Right kidney (tissue), 1 donor: ENCODE measurements at regions not wholly inside any gene's neighbourhood (a gene's known extent, or its start where the extent isn't known, plus 50 kb on each side); places are given as distances from the start of the nearest gene placed in this dataset.
"Not testable (repeated sequence)": the region's sequence is repeated elsewhere in the genome, so short reads cannot be mapped to it uniquely, and the experiment has no call there.

ENCODE experiments used
- DNase-seq: peaks from one replicate; pipeline ENCODE4 v3.0.0-alpha.2; 2016

DNA sequence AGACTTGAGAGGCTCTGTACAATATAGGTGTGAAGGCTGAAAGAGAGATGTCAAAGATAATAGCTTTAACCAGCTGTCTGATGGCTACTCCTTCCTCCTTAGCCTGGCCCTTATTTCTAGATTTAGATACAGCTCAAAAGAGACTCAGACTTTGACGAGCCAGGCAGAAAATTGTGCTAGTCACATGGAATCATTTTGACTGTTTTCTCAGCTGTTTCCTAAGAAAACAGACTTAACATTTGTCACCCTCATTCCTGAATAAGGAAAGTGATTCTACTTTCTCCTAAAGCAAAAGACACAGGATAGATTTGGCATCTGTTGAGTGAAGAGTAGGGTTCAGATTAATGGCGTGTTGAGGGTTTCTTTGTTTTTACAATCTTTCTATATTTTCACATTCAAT, 340.7 kb downstream of the DHX15 start:
- no peak for DNase-seq

DNA sequence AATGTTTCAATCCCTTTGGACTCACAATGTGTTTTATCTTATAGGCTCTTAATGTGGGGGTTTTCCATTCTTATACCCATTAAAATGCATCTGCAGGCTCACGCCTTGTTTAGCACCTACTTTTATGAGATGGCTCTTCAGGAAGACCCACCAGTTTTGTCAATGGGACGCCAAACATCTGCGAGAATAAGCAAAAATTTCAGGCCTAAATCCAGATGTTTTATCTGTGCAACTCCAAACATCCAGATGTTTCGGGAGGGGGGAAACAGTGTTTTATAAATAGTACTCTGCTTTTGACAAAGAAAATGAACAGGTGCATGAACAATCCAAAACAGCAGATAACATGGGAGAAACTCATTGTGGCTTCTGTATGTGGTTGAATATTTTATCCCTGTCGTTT, 342.8 kb downstream of the DHX15 start:
- DNase-seq: no peak

DNA sequence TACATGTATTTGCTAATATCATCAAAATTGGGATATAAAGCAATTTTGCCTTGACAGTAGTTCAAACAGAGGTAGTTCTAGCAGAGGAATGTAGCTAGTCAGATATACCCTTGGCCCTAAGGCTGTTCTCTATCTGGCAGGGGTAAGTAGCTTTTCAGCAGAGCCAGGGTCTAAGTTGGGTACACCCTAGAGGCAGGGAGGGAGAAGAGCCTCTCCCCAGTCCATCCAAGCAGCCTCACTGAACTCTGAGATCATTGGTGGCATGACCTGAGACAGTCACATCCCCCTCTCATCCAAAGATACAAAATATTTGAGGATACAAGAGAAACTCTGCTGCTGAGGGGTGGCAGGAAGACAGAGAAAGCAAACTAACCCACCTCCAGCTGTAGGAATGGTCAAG, 343.7 kb downstream of the DHX15 start:
- no peak for DNase-seq

DNA sequence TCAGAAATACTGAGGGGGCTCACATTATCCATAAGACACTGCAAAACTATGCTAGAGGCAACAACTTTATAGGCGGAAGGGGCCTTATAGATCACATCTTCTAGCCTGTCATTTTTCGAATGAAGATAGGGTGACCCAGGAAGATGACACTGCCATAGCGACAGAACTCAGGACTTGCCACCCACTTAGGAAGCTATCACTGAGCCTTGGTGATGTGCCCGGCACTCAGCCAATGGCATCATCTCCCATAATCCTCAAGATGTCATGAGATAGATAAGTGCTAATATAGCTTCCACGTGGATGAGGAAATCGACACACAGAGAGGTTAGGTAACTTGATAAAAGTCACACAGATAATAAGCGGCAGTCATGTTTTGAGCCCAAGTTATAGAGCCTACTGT, 346.6 kb downstream of the DHX15 start:
- DNase-seq: no peak

DNA sequence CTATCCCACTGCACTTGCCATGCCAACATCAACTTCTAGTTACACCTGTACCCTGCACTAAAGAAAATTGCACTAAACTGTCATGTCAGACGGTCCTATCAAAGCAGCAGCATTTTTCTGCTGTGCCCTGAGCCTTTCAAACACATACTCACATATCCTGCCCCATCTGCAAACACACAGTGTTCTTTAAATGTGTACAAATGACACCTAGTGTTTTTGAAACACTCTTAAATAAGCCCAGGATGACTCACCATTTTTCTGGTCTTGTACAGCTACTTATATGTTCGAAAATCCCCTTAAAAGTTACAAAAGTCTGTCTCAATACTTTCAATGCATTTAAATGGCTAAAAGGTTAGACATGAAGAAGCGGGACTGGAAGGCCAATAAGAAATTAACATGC, 346.7 kb upstream of the PPARGC1A start:
- DNase-seq: no peak

DNA sequence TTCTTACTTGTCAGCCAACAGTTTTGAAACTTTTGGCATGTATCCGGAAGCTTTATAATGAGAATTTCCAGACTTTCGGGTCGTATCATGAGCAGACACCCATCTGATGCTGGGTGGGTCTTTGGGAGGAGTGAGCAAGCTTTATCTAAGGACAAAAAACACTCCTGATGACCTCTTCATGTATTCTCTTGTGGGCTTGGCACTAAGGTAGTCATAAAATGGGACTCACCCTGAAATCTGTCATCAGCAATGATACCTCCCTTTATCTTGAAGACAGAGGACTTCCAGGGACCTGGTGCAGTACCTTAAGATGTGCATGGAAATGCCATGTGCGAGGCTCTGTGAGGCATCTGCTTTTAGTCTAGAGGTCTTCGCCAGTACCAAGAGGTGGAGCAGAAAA, 346.3 kb upstream of the PPARGC1A start:
- DNase-seq: no peak

DNA sequence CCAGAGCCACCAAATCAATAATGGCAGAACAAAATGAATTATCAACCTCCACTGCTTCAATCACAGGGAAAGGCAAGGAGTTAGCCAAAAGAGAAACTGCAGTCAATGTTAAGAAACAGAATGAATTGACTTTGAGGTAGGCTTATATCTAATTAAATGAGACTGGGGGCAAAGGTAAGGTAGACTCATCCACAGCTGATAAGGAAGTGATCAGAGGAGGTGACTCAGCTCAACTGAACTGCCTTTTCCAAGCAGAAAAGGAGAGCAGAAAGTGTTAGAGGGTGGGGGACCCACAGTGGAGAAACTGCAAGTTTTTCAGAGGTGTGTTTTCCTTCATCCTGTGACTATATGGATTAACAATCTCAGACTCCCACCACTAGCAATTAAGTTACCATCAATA, 345.8 kb upstream of the PPARGC1A start:
- no peak for DNase-seq

DNA sequence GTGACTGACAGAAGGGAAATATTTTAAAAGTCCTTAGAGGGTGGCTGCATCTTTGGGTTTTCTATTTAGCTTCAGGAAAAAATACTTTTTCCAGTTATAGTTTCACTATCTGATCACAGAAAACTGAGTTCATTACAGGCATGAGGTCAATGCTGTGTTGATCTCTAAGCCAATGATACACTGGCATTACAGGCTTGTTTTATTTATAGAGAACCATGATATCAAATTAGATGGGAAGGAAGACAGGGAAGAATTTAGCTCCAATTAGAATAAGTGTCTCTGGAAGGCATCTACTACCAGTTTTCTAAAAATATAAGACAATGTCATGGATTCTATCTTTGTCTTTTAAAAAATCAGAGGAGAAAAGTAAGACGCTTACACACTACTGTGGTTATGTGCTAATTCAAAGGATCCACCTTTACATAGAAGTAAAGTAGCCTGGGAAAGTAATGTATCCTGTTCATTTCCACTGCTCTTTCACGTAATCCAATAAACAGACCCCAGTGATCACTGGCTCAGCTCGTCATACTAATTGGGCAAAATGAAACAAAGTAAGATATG, 344.5 kb upstream of the PPARGC1A start:
- no peak for DNase-seq

DNA sequence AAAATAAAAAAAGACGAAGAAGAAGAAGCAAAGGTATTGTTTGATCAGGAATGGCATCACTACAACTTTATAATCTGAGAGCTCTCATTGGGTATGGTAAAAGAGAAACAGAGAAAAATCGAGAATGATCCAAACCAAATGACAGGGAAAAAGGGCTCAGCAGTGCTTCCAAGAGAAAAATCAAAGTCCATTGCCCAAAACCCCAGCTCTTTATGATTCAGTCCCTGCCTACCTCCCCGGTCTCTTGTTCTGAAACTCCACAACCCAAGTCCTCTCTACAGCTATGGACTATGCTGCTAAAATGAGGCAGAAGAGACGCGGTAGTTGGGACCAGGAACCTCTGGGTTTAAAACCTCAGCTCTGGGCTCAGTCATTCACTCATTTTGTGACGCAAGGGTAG, 341.1 kb upstream of the PPARGC1A start:
- no peak for DNase-seq

DNA sequence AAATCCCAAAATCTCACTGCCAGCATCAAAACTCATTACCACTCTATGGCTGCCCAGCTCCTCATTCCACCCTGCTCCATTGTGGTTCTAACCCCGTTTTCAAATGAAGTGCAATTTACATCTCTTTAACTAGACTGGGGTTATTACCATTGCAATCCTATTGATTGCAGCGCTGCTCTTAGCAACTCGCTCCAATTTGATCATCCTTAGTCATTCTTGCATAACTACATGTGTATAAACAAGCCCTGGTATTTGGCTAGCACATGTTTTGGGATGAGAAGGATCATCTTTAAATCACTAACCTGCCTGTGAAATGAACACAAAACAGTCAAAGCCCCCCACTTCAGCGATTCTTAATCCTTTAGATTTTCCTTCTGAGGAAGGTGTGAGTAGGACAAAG, 340.1 kb upstream of the PPARGC1A start:
- DNase-seq: no peak

DNA sequence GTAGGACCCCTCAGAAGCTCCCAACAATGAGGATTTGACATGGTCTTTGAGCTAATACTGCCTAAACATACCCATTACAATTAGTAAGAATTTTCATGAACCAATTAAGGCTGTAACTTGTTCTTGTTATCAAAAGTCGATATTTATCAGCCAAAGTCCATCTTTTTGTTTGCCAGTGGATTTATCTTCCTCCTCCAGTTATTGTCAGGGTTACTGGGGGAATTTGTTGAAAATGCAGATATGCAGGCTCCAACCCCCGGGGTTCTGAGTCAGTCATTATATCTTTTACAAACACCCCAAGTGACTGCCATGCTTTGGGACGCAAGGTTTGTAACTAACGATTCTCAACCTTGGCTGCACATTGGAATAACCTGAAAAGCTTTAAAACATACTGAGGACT, 338.8 kb upstream of the PPARGC1A start:
- DNase-seq: no peak

DNA sequence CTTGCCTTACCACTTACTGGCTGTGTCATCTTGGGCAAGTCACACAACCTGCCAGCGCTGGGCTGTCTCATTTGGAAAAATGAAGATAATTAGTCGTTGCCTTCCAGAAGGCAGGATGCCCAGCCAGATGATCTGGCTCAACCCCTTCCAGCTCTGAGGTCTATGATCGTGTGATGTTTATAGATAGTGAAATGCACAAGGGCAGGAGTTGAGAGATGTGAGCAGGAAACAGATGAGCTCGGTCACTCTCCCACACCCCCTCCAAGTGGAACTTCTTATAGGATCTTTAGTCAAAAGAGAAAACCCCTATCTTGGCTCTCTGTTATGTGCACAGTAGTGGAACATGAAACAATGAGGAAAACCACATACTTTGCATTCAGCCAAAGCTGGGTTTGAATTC, 336.8 kb upstream of the PPARGC1A start:
- no peak for DNase-seq

DNA sequence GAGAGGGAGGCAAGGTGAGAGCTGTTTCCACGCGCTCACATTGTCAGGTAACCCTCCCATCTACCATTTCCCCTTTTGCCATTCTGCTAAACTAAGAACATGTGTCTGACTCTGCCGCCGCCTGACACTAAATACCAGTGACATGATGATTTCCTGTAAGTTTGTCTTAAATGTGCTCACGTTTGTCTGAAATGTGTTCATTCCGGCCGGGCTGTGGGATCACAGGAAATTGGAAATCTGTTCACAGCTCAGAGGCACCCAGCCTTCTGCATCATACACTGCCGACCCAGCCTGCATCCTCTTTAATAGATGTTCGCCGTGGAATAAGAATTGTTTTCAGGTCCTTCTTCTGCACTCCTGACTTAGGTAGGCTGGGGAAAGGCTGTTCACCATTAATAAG, 336.2 kb upstream of the PPARGC1A start:
- no peak for DNase-seq

DNA sequence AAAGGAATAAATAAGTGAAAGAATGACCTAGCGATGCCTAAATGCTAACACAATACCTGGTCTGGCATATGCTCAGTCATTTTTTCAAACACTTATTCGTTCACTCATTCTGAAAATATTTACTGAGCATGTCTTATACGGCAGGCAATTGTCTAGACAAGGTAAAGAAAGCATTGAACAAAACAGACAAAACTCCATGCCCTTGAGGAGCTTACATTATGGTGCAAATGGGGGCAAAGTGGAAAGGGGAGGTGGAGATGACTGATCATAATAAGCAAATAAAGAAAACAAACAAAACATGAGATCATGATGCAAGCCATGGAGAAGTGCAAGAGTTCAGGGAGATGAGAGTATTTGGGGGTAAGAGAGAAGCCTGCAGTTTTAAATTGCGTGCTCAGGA, 334.6 kb upstream of the PPARGC1A start:
- DNase-seq: no peak

DNA sequence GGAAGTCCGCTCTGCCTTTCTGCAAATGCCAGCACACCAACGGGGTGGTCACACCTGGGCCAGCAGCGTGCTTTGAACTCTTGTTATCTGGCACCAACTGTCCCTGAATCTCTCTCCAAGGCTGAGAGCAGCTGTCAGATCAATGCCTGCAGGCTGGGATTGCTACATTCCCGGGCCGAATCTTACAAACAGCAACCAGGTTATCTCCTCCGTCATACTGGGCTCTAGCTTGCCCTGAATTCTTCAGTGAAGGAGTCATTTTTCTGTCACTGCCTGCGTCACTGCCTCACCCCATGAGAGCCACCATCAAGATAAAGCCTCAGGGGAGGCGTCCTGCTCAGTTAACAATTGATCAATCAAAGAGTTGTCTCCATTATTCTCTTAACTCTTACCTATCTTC, 329.4 kb upstream of the PPARGC1A start:
- DNase-seq: no peak

DNA sequence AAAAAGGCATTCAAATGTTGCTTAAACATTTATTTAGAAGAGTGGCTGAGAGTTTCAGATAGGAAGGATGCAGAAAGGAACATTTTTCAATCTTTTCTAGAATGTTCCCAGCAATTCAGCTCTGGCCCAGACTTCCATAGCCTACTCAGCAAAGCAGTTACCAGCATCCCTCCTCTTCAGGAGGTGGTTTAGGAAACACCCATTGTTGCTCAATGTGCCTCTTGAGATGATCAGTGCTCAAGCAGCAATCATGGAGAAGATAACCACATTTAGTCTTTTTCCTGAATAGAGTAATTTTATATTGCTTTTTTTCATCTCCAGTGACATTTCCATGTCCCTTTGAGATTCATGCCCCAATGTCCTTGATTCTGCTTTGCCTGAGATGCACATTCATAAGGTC, 328.7 kb upstream of the PPARGC1A start:
- DNase-seq: no peak

DNA sequence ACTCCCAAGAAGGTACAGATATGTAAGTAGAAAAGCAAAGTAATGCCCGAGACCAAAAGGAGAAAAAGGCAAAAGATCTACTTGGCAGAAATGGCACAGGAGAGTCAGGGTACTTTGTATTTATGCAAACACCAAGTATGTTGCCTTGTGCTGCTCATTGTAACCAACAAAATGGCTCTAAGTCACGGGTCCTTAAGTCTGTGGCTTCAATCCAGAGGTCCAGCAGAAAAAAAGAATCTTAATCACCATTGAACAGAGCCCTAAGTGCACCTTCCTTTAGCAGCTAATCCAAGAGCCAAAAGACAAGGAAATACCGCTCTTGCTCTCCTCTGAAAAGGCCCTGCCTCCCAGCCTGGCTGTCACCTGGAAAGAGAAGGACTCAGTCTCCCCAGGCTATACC, 324.9 kb upstream of the PPARGC1A start:
- no peak for DNase-seq

DNA sequence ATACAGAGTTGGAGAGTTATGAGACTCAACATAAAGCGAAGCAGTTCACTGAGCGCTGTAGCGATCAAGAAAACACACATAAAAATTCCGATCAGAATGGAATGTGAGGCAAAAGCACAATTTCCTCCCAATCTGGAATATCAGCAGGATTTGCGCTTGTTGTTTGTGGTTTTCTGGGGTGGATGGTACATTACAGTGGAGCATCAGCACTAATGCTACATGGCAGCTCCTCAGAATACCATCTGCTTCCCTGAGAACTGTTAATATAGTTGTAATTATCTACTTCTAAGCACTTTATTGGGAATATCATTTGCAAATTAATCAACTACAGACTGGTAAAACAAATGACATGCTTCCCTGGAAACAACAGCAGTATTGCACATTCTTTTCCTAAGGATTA, 324.1 kb upstream of the PPARGC1A start:
- no peak for DNase-seq

DNA sequence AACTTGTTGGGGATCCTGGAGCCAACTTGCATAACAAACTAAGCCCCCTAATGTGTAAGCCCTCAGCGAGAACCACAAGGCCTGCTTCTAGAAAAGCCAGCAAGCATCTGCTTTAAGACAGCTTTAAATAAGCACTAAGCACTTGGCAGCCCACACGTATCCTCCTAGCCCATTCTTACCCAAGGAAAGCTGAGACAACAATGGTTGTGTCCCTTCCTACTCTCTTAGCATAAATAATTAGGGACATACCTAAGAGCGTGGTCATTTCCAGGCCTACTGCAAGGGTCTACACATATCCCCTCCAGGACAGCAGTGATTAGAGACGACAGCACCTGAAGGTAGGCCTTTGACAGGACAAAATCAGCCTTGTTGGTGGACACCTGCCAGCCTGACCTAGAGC, 322.8 kb upstream of the PPARGC1A start:
- no peak for DNase-seq

DNA sequence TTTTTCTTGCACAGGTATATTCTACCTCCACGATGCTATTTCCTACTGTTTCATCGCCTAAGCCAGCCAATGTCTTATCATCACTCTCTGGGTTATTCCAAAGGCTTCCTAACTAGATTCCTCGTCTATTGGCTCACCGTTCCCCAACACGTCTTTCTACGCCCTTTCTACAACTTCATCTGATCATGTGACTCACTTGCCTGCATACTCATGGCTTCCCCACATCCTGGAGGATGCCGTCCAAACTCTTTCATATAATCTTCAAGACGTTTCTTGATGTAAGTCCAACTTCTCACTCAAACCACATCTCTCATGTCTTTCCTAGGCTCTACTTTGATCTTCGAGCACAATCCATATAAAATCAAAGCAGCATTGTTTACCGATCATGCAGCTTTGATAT, 322.0 kb upstream of the PPARGC1A start:
- no peak for DNase-seq

DNA sequence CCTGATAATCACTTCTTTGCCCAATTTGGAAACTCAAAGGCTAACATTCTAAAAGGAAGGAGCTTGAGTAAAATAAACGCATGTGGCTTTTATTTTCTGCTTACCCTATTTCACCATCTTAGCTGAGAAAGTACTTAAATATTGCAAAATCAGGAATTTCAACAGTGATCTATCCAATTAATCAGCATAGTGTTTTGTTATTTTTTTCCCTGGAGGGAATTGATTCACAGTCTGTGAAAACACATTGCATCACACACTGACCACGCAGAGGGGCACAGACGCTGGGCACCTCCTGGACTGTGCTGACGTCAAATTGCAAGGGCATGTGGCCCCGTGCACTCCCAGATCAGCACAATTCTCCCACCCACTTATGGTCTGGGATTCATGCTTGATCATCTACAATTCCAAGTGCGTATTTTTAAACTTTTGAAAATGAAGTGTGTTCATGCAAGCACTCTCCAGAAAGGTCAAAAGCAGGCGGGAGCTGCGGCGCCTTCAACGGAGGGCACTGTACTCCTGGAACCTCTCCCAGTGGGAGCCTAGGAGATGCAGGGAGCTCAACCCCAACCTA, 320.6 kb upstream of the PPARGC1A start:
- DNase-seq: no peak

DNA sequence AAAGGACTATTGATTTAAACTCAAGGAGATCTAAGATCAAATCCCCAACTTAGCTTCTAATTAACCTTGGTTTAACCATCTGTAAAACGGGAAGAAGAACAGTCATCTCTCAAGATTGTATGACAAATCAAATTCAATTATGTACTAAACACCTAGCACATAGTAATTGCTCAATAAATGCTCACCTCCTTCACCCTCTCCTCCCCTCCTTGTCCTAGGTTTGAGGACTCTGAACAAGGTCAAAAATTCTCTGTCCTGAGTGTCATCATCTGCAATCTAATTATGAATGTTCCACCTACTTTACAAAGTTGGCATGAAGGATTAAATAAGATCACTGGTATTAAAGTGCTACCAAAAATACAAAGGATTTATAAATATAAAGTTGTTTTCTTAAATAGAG, 320.1 kb upstream of the PPARGC1A start:
- no peak for DNase-seq

DNA sequence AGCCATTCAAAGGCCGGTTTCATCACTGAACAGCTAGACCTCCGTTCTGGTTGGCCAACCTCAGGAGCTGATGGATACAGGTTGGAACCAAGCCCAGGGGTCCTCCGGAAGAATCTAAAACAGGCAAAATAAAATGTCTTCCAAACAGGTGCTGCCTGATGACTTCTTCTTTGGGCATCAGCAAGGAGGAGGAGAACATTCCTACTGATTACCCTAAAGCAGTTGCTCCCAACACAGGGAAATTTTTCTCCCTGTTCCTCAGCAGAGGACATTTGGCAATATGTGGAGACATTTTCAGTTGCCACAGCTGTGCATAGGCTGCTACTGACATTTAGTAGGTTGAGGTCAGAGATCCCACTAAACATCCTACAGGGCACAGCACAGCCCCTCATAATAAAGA, 319.3 kb upstream of the PPARGC1A start:
- DNase-seq: no peak

DNA sequence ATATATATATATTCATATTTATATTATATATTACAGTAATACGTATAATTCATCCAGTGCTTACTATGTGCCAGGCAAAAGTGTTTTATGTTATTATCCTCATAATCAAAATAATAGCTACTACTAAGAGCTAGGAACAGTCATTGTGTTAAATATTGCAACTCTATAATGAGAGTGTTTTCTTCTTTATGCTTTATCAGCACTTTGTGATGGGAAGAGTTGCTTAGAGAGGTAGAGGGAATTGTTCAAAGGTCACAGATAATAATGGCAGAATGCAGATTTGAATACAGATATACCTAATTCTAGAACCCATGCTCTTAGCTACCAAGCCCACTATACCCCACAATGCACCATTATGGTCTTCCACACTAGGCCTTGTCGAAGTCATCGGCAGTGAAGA, 318.8 kb upstream of the PPARGC1A start:
- no peak for DNase-seq

DNA sequence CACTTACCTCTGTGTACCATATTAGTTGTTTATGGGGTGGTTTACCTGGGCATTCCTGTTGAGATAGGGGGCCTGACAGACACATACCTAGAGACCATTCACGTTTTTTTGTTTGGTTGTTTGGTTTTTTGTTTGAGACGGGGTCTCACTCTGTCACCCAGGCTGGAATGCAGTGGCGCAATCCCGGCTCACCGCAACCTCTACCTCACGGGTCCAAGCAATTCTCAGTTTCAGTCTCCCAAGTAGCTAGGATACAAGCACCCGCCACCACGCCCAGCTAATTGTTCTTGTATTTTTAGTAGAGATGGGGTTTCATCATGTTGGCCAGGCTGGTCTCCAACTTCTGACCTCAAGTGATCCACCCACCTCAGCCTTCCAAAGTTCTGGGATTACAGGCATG, 314.9 kb upstream of the PPARGC1A start:
- not testable (repeated sequence) for DNase-seq
